Neutrophil (primary cell): ENCODE measurements at regions not wholly inside any gene's neighbourhood (a gene's known extent, or its start where the extent isn't known, plus 50 kb on each side); places are given as distances from the start of the nearest gene placed in this dataset.

ENCODE experiments used
- H3K27ac ChIP-seq: fragments of 200-600 bp; sonication (generic); 2 replicates; pipeline ENCODE4 v1.5.1; 2016; ENCODE audit warnings: mild to moderate bottlenecking, moderate library complexity
- H3K27me3 ChIP-seq: fragments of 200-600 bp; sonication (generic); 2 replicates; pipeline ENCODE4 v1.6.0; 2016; ENCODE audit warnings: mild to moderate bottlenecking
- H3K36me3 ChIP-seq: fragments of 200-600 bp; sonication (generic); 2 replicates; pipeline ENCODE4 v1.5.1; 2017
- H3K4me1 ChIP-seq, 2 experiments: fragments of 200-600 bp in 1 of 2; sonication (generic) in 1 of 2; 1 replicate in 1 of 2; 2 replicates in 1 of 2; pipeline versions ENCODE4 v1.5.1 to v1.6.1; 2013 to 2016; ENCODE audit warnings: low read depth in 1 of 2, low read length in 1 of 2, mild to moderate bottlenecking in 1 of 2, moderate library complexity in 1 of 2; ENCODE audit not compliant: control insufficient read depth in 1 of 2, insufficient read depth in 1 of 2
- H3K4me3 ChIP-seq, 2 experiments: fragments of 200-600 bp in 1 of 2; sonication (generic) in 1 of 2; 1 replicate in 1 of 2; 2 replicates in 1 of 2; pipeline ENCODE4 v1.5.1; 2013 to 2016; ENCODE audit warnings: low read depth in 1 of 2, low read length in 1 of 2, mild to moderate bottlenecking in 1 of 2, moderate library complexity in 1 of 2
- H3K9me3 ChIP-seq: fragments of 200-600 bp; sonication (generic); 2 replicates; pipeline ENCODE4 v1.5.1; 2016
- CTCF ChIP-seq: fragments of 200-600 bp; sonication (generic); IDR thresholded peaks from 2 replicates; pipeline ENCODE4 v1.5.1; 2016; ENCODE audit warnings: antibody characterized with exemption

GRCh38 chr9:23426144-23426543, 399.9 kb downstream of the ELAVL2 start:
- H3K4me1 ChIP-seq, result no peaks in the 10 kb centered on the region
- no peak overlapping the region for H3K27ac ChIP-seq
- H3K4me3 ChIP-seq, result no peak overlapping the region
- TF ChIP-seq CTCF, result no peak
- no peaks in the 10 kb centered on the region for H3K9me3 ChIP-seq
- no peaks in the 10 kb centered on the region for H3K36me3 ChIP-seq
- no peaks in the 10 kb centered on the region for H3K27me3 ChIP-seq

GRCh38 chr9:23431459-23431858, 394.6 kb downstream of the ELAVL2 start:
- Histone ChIP-seq H3K4me3 (no peak overlapping the region), H3K36me3 (no peaks in the 10 kb centered on the region), H3K9me3 (no peaks in the 10 kb centered on the region), H3K27me3 (no peaks in the 10 kb centered on the region), H3K27ac (no peak overlapping the region), H3K4me1 (no peaks in the 10 kb centered on the region)
- no peak for TF ChIP-seq CTCF

DNA sequence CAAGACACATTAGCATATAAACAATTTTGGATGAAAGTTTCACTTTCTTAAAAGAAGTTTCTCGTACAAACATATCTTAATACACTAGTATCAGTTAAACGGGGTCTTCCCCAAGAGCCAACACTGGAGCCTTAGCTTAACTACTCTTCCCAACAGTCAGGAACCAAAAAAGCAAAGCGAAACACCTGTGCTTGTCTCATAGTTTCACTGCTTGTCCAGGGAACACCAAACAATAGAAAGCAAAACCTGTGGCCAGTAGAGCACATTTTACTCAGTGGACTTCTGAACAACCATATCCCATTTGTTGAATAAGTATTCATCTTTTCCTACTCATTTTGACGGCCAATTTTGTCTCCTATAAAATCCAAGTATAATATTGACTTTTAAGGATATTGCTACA, 391.4 kb downstream of the ELAVL2 start:
- Histone ChIP-seq H3K9me3 (no peaks in the 10 kb centered on the region), H3K4me1 (no peaks in the 10 kb centered on the region), H3K27me3 (no peaks in the 10 kb centered on the region), H3K36me3 (no peaks in the 10 kb centered on the region), H3K4me3 (no peak overlapping the region), H3K27ac (no peak overlapping the region)
- TF ChIP-seq CTCF, result no peak

DNA sequence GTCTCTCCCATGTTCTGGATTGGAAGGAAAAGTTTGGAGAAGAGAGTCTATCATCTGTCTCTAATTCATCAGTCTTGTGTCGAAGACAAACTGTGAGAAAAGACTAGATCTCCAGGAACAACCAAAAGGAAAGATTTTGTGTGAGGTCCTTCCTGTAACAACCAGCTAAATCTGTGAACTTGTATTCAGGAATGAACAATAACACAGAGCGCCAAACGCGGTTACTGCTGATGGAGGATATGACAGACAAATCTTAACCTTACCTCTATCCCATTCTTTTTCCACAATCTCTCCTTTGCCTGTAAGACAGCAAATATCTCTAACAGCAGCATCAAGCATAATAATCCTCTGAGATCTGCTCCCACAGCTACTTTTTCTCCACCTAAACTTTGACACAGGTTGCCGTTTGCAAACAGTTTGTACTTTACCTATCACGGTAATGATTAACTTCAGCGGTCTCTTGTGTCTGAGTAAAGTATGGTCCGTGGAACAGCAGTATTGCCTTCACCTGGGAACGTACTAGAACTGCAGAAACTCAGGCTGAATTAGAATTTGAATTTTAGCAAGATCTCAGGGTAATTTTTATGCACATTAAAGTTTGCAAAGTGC, 387.6 kb downstream of the ELAVL2 start:
- Histone ChIP-seq H3K27me3 (no peaks in the 10 kb centered on the region), H3K27ac (no peak overlapping the region), H3K36me3 (no peaks in the 10 kb centered on the region), H3K9me3 (no peaks in the 10 kb centered on the region), H3K4me3 (no peak overlapping the region), H3K4me1 (no peaks in the 10 kb centered on the region)
- no peak for TF ChIP-seq CTCF

- no peak overlapping the region for H3K27ac ChIP-seq
- no peaks in the 10 kb centered on the region for H3K9me3 ChIP-seq
- H3K4me3 ChIP-seq, result no peak overlapping the region
- no peak for TF ChIP-seq CTCF
- H3K4me1 ChIP-seq, result no peaks in the 10 kb centered on the region
- no peaks in the 10 kb centered on the region for H3K27me3 ChIP-seq
- H3K36me3 ChIP-seq, result no peaks in the 10 kb centered on the region
These were observed 384.8 kb downstream of the ELAVL2 start for GRCh38 chr9:23441275-23441674.

- Histone ChIP-seq H3K4me1 (no peaks in the 10 kb centered on the region), H3K27me3 (no peaks in the 10 kb centered on the region), H3K4me3 (no peak overlapping the region), H3K36me3 (no peaks in the 10 kb centered on the region), H3K9me3 (no peaks in the 10 kb centered on the region), H3K27ac (no peak overlapping the region)
- no peak for TF ChIP-seq CTCF
These were observed 381.4 kb downstream of the ELAVL2 start for GRCh38 chr9:23444658-23445057.
